Upper lobe of left lung (tissue), 4 donors: ENCODE measurements at regions not wholly inside any gene's neighbourhood (a gene's known extent, or its start where the extent isn't known, plus 50 kb on each side); places are given as distances from the start of the nearest gene placed in this dataset.

ENCODE experiments used
- EP300 ChIP-seq, 4 donors: sonication (generic); formaldehyde crosslinking; IDR thresholded peaks; one replicate each; pipeline ENCODE4 v1.5.1; 2017; ENCODE audit warnings: antibody characterized with exemption in 4 of 4, control low read depth in 2 of 4
- POLR2A ChIP-seq, 4 donors: fragments of 450-650 bp; IDR thresholded peaks; one replicate each; pipeline ENCODE4 v1.5.1; 2016 to 2017; ENCODE audit warnings: antibody characterized with exemption in 4 of 4, mild to moderate bottlenecking in 2 of 4
- POLR2AphosphoS5 ChIP-seq, 2 donors: sonication (generic); formaldehyde crosslinking; IDR thresholded peaks; one replicate each; pipeline ENCODE4 v1.5.1; 2017; ENCODE audit warnings: antibody characterized with exemption in 2 of 2
- TF ChIP-seq, protein P1 (sequence below), 6 experiments: fragments of 450-650 bp in 4 of 6; fragments of 200-600 bp in 2 of 6; sonication (generic) in 2 of 6; IDR thresholded peaks; one replicate each; pipeline ENCODE4 v1.5.1; 2016 to 2019; ENCODE audit warnings: antibody characterized with exemption in 6 of 6

GRCh38 chr1:4565801-4566449 is 88.5 kb upstream of the AJAP1 start:
- TF ChIP-seq, protein P1, sequence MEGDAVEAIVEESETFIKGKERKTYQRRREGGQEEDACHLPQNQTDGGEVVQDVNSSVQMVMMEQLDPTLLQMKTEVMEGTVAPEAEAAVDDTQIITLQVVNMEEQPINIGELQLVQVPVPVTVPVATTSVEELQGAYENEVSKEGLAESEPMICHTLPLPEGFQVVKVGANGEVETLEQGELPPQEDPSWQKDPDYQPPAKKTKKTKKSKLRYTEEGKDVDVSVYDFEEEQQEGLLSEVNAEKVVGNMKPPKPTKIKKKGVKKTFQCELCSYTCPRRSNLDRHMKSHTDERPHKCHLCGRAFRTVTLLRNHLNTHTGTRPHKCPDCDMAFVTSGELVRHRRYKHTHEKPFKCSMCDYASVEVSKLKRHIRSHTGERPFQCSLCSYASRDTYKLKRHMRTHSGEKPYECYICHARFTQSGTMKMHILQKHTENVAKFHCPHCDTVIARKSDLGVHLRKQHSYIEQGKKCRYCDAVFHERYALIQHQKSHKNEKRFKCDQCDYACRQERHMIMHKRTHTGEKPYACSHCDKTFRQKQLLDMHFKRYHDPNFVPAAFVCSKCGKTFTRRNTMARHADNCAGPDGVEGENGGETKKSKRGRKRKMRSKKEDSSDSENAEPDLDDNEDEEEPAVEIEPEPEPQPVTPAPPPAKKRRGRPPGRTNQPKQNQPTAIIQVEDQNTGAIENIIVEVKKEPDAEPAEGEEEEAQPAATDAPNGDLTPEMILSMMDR (IDR thresholded peaks at IDR 0.05) = no peak
- TF ChIP-seq POLR2AphosphoS5 (IDR thresholded peaks at IDR 0.05) (no peak), POLR2A (IDR thresholded peaks at IDR 0.05) (no peak), EP300 (IDR thresholded peaks at IDR 0.05) (no peak)
